HG03558 (cell line): ENCODE measurements at regions not wholly inside any gene's neighbourhood (a gene's known extent, or its start where the extent isn't known, plus 50 kb on each side); places are given as distances from the start of the nearest gene placed in this dataset.

ENCODE experiments used
- ATAC-seq: cut with Tn5 transposase; IDR thresholded peaks from one replicate; pipeline ENCODE4 v1.9.1; 2021; ENCODE audit warnings: moderate number of reproducible peaks; ENCODE audit not compliant: unreplicated experiment; ENCODE audit errors: extremely low read depth

- ATAC-seq: no peak
Measured at GRCh38 chr7:41910940-41911600, 208.2 kb upstream of the INHBA start.

- ATAC-seq: no peak
Measured at GRCh38 chr7:41907444-41907843, 204.6 kb upstream of the INHBA start.

DNA sequence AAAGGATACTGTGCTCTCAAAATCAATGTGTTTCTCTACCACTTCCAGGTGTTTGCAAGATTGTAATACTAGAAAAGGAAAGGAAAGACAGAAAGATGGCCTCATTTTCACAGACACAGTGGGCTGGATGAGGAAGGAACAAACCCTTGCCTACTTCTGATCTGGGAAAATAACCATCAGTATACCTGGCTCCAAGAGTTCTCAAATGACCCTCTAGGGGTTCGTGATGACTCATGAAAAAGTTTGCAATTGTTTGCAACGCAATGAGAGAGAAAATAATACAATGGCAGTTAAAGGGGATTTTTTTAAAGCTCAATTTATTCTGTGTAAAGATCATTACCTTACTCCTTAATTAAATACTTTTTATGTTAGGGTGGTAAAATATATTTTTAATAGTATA, 197.6 kb upstream of the INHBA start:
- no peak for ATAC-seq

- ATAC-seq: no peak
Measured at GRCh38 chr7:41899823-41900433, 197.0 kb upstream of the INHBA start.

DNA sequence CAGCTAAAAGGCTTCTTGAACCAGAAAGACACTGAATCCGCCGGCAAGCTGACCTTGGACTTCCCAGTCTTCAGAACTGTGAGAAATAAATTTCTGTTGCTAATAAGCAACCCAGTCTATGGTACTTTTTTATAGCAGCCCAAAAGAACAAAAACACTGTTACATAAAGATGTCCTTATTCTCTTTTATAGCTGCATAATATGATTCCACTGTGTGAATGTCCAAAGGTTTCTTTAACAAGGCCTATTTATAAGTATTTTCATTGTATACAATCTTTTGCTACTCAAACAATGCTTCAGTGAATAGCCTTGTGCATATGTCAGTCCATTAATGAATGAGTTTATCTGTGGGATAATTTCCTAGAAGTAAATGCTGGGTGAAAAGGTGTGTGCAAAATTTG, 190.8 kb upstream of the INHBA start:
- no peak for ATAC-seq

GRCh38 chr7:41892356-41893100, 189.6 kb upstream of the INHBA start:
- no peak for ATAC-seq

- ATAC-seq: no peak
Measured at GRCh38 chr7:41891950-41892349, 189.1 kb upstream of the INHBA start.

DNA sequence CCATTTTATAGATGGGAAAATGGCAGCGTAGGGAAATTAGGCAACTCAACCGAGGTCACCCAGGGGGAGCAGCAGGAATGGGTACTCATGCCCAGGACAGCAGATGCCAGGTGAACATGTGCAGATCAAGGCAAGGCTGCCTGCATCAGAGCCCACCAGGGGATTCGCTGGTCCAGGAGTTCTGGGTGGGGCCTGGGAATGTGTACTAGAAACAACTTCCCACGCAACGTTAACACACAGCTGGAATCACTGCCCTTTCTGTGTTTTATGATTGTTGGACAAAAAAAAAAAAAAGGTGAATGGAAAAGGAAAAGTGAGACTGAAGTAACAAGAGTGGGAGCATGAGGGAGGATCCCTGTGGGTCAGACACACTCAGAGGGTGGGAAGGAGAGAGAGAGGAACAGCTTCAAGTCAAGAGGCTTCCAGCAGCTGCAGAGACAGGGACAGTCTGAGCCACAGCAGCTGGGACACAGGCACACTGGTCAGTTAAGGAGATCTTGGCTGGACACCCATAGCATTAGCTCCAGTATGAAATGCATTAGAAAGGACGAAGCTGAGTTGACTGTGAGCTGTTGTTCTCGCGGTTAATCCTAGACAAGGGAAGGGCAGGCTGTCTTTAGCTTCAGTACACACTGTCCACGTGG, 187.9 kb upstream of the INHBA start:
- no peak for ATAC-seq

DNA sequence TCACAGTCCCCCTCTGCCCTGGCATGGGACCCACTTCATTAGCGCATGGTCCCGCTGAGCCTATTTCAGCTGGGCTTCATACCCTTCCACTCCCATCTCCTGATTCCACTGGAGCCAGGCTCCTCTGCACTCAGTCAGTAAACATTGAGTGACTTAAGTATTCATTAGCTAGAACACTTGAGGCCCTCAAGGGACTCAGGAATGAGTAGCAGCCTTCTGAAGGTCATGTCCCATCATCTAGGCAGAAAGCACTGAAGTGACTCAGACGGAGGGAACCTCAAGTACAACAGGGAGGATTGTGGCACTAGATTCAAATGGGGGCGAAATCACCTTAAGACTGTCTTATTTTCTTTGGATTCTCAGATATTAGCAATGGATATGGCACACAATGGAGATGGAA, 186.6 kb upstream of the INHBA start:
- ATAC-seq: no peak

GRCh38 chr7:41889040-41889439, 186.2 kb upstream of the INHBA start:
- no peak for ATAC-seq

DNA sequence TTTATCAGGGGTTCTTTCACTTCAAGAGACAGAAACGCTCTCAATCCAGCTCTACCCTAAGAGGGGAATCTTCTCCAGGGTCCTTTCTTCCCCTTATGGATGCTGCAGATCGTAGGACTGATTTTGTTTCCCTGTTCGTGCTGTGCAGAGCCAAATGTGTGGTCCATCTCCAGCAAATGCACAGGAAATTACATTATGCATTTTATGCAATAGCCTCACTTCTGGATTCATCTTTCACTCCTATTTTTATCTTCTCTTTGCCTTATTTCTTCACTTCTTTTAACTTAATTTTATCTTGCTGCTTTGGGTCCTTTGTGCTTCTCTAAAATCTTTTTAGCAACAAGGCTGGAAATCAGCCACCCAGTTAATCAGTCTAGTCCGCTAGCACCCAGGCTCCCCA, 184.5 kb upstream of the INHBA start:
- no peak for ATAC-seq

GRCh38 chr7:41886901-41887311, 184.0 kb upstream of the INHBA start:
- no peak for ATAC-seq

DNA sequence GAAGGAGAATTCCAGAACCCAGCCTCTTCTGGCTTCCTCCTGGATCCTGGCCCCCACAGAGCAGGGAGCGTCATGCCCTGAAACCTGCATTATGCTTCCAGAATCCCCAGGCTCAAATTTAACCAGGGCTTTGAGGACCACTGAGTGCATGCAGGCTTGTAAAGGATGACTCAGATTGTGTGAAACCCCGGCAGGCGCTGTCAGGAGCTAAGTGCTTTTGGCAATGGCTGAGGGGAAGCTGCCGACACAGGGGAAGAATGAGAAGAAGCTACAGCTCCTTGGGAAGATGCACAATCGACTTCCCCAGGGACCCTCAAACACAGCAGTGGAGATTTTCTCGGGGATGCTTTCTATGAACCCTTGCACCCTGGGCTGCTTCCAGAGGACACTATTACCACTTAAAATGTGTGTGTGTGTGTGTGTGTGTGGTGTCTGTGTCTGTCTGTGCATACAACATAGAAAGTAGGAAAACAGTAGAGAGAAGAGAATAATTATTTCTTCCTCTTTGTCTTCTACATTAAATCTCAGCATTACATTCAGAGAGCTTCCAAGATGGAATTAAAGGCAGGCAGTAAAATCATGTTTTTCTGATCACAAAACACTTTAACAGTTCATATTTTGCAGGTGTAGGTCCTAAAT, 183.5 kb upstream of the INHBA start:
- ATAC-seq: no peak

DNA sequence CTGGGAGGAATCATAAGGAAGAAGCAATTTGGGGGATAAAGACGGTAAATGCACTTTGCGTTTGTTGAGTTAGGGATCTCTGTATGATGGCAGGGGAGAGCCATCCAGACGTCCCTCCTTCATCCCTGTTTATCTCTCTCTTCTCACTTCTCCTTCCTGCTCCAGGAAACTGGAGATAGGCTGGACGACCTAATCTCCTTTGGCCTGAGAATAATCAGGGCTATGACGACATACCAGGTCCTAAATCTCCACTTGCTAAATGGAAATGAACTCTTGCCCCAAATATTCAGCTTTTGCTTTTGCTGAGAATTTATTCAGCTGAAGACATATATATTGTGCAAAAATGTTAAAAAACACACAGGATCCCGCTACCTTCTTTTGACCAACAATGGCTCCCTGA, 182.9 kb upstream of the INHBA start:
- no peak for ATAC-seq

DNA sequence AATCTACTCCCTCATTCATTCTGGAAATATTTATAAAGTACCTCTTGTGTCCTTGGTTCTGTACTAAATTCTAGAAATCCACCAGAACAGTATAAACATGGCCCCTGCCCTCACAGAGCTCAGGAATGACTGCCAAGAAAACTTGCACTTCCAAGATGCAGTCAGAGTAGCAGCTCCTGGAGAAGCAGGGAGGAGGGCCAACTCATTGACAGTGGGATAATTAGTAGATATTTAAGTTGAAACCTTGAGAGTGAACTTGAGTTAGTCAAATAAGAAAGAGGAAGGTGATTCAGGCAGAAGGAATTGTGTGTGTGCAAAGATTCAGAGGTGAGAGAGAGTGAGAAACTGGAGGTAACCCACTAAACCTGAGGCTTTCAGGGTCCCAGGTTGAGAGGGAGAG, 182.2 kb upstream of the INHBA start:
- no peak for ATAC-seq

DNA sequence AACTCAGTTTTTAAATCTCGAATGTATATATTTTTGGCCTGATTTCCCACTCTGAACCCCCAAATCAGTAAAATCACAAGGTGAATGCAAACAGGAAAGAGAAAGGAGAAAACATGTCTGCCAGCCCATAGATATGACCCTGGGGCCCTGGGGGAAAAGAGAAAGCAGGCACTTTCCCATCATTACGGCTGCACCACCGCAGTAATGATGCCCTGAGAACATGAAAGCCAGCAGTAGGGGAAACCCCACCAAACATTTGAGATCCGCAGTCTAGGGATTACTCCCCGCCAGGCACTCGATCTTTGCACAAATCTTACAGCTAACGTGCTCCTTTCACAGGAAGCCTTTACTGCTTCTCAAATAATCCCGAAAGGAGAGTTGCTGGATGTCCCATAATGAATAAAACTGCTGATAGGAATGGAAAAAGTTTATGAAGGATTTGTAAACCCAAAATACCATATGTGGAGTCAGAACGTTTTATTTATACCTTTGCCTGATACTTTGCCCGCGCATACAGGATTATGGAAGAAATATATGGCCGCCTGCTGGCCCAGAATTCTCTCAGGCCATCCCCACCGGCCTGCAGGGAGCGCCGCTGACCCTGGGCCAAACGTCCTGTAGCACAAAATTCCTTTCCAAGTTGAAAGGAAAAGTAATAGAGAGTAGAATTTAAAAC, 180.0 kb upstream of the INHBA start:
- peak; percentile 27 for ATAC-seq

DNA sequence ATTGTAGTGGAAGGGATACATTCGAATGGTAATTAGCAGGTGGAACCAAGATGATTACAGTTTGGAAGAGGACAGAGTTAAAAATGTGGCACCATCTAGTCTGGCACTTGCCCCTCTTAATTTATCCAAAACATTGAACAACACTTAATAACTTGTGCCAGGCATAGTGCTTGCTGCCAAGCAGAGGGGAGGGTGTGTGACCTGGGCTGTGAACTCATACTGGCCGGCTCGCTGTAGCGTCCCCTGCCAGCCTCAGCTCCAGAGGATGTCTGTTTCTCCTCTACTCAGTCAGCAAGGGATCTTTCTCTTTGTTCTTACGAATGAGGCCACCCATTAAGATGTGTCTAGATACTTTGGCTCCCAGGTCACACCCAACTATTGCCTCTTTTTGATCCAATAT, 179.4 kb upstream of the INHBA start:
- no peak for ATAC-seq

GRCh38 chr7:41881331-41882130, 178.6 kb upstream of the INHBA start:
- peak; percentile 93 for ATAC-seq

GRCh38 chr7:41880107-41880506, 177.2 kb upstream of the INHBA start:
- ATAC-seq: no peak
